Activated naive CD4-positive, alpha-beta T cell treated with anti-CD3 and anti-CD28 coated beads, Interleukin-2, amount 50 U/mL, for 24 hours (primary cell): ENCODE measurements at regions not wholly inside any gene's neighbourhood (a gene's known extent, or its start where the extent isn't known, plus 50 kb on each side); places are given as distances from the start of the nearest gene placed in this dataset.
A peak's percentile ranks its signal among the peaks of the same experiment; 100 is the strongest.

Experiments used
- H3K27ac Mint-ChIP-seq: one replicate; pipeline ENCODE4 v1.8.0; 2021; ENCODE audit warnings: mild to moderate bottlenecking, mixed read lengths
- H3K27me3 Mint-ChIP-seq: one replicate; pipeline ENCODE4 v1.8.0; 2021; ENCODE audit warnings: mixed read lengths
- H3K36me3 Mint-ChIP-seq: one replicate; pipeline ENCODE4 v1.8.0; 2021; ENCODE audit warnings: mixed read lengths
- H3K4me1 Mint-ChIP-seq: one replicate; pipeline ENCODE4 v1.8.0; 2021; ENCODE audit warnings: mixed read lengths
- H3K4me3 Mint-ChIP-seq: one replicate; pipeline ENCODE4 v1.8.0; 2021; ENCODE audit warnings: mild to moderate bottlenecking, mixed read lengths
- H3K9me3 Mint-ChIP-seq: one replicate; pipeline ENCODE4 v1.8.0; 2021; ENCODE audit warnings: mixed read lengths

- Mint-ChIP-seq H3K4me1 (no peaks in the 10 kb centered on the region), H3K9me3 (no peaks in the 10 kb centered on the region), H3K27ac (no peak overlapping the region), H3K36me3 (no peaks in the 10 kb centered on the region), H3K27me3 (peaks cover 11% of the 10 kb centered on the region), H3K4me3 (no peak overlapping the region)
These were observed 269.0 kb downstream of the ABHD5 start for GRCh38 chr3:43959498-43960447.

- no peak overlapping the region for H3K4me3 Mint-ChIP-seq
- H3K4me1 Mint-ChIP-seq: no peaks in the 10 kb centered on the region
- no peaks in the 10 kb centered on the region for H3K36me3 Mint-ChIP-seq
- no peak overlapping the region for H3K27ac Mint-ChIP-seq
- no peaks in the 10 kb centered on the region for H3K9me3 Mint-ChIP-seq
- peaks cover 10% of the 10 kb centered on the region for H3K27me3 Mint-ChIP-seq
These were observed 269.7 kb downstream of the ABHD5 start for GRCh38 chr3:43960448-43960840.

- Mint-ChIP-seq H3K27ac (no peak overlapping the region), H3K4me1 (no peaks in the 10 kb centered on the region), H3K4me3 (no peak overlapping the region), H3K36me3 (no peaks in the 10 kb centered on the region), H3K27me3 (peaks cover 11% of the 10 kb centered on the region), H3K9me3 (no peaks in the 10 kb centered on the region)
These were observed 271.3 kb downstream of the ABHD5 start for GRCh38 chr3:43962043-43962442.

GRCh38 chr3:43963208-43963607, 272.5 kb downstream of the ABHD5 start:
- no peaks in the 10 kb centered on the region for H3K4me1 Mint-ChIP-seq
- H3K4me3 Mint-ChIP-seq: no peak overlapping the region

DNA sequence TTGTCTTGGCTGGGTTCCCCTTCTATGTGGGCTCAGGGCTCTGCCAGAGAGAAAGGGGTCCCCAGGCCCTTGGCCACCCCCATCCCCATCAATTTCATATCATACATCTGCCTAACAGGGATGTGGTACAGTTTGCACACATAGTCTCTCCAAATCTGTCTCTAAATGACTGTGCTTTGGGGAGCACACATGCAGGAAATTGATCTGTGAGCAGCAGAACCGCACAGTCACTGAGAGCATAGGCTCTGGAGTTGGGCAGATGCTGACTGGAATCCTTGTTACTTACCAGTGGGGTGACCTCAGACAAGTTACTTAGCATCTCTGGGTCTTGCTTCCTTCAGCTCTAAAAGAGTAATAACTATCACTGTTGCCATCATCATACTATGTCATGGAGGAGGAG, 273.9 kb downstream of the ABHD5 start:
- no peaks in the 10 kb centered on the region for H3K36me3 Mint-ChIP-seq
- H3K27ac Mint-ChIP-seq: no peak overlapping the region
- H3K4me1 Mint-ChIP-seq: no peaks in the 10 kb centered on the region
- peaks cover 12% of the 10 kb centered on the region for H3K27me3 Mint-ChIP-seq
- no peaks in the 10 kb centered on the region for H3K9me3 Mint-ChIP-seq
- no peak overlapping the region for H3K4me3 Mint-ChIP-seq

More at GRCh38 chr3:43963208-43963607, 272.5 kb downstream of the ABHD5 start:
- no peaks in the 10 kb centered on the region for H3K36me3 Mint-ChIP-seq
- no peak overlapping the region for H3K27ac Mint-ChIP-seq
- no peaks in the 10 kb centered on the region for H3K9me3 Mint-ChIP-seq
- H3K27me3 Mint-ChIP-seq: peaks cover 10% of the 10 kb centered on the region

DNA sequence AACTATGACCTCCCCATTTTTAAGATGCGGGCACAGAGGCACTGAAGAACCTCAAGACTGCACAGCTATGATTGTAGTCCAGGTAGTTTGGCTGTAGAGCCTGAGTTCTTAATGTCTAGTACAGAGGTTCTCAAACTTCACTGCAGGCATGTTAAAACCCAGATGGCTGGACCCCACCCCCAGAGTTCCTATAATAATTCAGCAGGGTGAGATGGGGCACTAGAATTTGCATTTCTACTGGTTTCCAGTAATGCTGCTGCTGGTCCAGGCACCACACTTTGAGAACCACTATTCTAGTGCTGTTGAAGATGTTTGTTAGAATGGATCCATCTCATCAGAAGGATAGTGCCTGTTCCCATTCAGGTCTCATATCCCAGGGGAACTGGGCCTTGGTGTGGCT, 274.9 kb downstream of the ABHD5 start:
- Mint-ChIP-seq H3K4me1 (no peaks in the 10 kb centered on the region), H3K27me3 (peaks cover 12% of the 10 kb centered on the region), H3K9me3 (no peaks in the 10 kb centered on the region), H3K36me3 (no peaks in the 10 kb centered on the region), H3K27ac (no peak overlapping the region), H3K4me3 (no peak overlapping the region)

DNA sequence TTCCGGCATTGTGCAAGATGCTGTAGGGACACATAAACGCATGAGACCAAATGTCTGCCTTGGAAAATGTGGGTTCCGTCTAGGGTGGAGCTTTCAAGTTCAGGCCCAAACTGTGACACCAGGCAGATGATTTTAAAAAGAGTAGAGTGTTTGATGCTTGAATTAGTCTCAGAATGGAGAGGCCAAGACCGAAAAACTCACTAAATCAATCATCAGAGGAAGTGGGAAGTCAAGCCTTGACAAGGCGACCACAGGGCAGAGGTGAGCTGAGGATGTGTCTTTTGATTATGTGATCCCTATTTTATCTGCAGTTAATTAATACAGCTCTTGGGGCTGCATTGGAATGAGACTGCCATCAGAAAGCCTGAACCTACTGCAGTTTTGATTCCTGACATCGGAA, 275.4 kb downstream of the ABHD5 start:
- no peaks in the 10 kb centered on the region for H3K36me3 Mint-ChIP-seq
- H3K27me3 Mint-ChIP-seq: peaks cover 12% of the 10 kb centered on the region
- H3K27ac Mint-ChIP-seq: no peak overlapping the region
- no peaks in the 10 kb centered on the region for H3K9me3 Mint-ChIP-seq
- H3K4me1 Mint-ChIP-seq: no peaks in the 10 kb centered on the region
- H3K4me3 Mint-ChIP-seq: no peak overlapping the region

- no peaks in the 10 kb centered on the region for H3K36me3 Mint-ChIP-seq
- no peaks in the 10 kb centered on the region for H3K9me3 Mint-ChIP-seq
- H3K27ac Mint-ChIP-seq: no peak overlapping the region
- no peaks in the 10 kb centered on the region for H3K4me1 Mint-ChIP-seq
- H3K27me3 Mint-ChIP-seq: peaks cover 12% of the 10 kb centered on the region
- H3K4me3 Mint-ChIP-seq: no peak overlapping the region
These were observed 275.2 kb upstream of the TOPAZ1 start for GRCh38 chr3:43966530-43966929.

DNA sequence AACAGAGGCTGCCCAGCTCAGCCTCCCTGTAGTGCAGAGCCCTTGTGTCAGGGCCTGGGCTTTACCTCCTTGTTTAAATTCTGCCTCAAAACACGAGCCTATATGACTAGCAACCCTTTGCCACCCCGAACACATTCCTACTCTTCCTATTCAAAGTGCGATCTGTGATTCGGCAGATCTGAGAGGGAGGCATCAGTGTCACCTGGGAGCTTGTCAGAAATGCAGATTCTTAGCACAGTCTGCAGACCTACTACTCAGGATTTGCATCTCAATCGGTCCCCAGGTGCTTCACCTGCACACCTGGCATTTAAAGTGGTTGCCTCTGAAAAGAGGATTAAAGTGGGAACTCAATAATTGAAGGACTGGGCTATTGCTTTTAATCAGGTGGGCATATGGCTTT, 273.2 kb upstream of the TOPAZ1 start:
- Mint-ChIP-seq H3K4me3 (no peak overlapping the region), H3K36me3 (no peaks in the 10 kb centered on the region), H3K27ac (no peak overlapping the region), H3K4me1 (no peaks in the 10 kb centered on the region), H3K27me3 (peaks cover 12% of the 10 kb centered on the region), H3K9me3 (no peaks in the 10 kb centered on the region)

DNA sequence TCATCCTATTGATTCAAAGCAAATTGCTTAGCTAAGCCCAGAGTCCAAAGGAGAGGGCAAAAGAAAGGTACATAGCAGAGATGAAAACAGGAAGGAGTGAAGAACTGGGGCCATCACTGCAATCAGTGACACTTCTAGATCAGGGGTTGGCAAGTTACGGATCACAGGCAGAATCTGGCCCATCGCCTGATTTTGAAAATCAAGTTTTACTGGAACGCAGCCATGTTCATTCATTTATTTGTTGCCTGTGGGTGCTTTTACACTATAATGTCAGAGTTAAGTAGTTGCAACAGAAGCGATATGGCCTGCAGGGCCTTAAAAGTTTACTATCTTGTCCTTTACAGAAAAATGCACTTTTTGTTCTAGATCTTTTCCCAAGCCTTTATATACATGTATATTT, 271.7 kb upstream of the TOPAZ1 start:
- Mint-ChIP-seq H3K27ac (no peak overlapping the region), H3K27me3 (peaks cover 12% of the 10 kb centered on the region), H3K36me3 (no peaks in the 10 kb centered on the region), H3K4me3 (no peak overlapping the region), H3K9me3 (no peaks in the 10 kb centered on the region), H3K4me1 (no peaks in the 10 kb centered on the region)

GRCh38 chr3:43970351-43970750, 271.3 kb upstream of the TOPAZ1 start:
- Mint-ChIP-seq H3K27ac (no peak overlapping the region), H3K4me1 (no peaks in the 10 kb centered on the region), H3K27me3 (peaks cover 12% of the 10 kb centered on the region), H3K36me3 (no peaks in the 10 kb centered on the region), H3K9me3 (no peaks in the 10 kb centered on the region), H3K4me3 (no peak overlapping the region)

DNA sequence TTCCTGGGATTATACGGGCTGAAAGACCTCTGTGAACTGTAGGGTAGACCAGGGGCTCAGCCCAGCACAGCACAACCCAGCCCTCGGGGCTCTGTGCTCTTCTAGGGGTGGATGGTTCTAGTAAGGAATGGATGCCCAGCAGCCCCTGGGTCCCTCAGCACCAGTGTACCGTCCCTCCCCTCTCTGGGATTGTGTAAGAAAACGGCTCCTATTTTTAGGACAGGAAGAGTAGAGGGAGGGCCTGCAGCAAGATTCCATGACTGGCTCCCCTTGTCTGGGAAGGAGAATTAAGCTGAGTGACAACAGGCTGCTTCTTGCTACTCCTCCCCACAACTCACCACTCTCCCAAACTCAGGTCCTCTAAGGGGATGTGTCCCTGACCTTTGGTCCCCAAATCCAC, 270.8 kb upstream of the TOPAZ1 start:
- H3K9me3 Mint-ChIP-seq: no peaks in the 10 kb centered on the region
- peaks cover 10% of the 10 kb centered on the region for H3K27me3 Mint-ChIP-seq
- H3K27ac Mint-ChIP-seq: no peak overlapping the region

GRCh38 chr3:43971486-43971885, 270.2 kb upstream of the TOPAZ1 start:
- Mint-ChIP-seq H3K27ac (no peak overlapping the region), H3K4me3 (no peak overlapping the region), H3K27me3 (peaks cover 8% of the 10 kb centered on the region), H3K36me3 (no peaks in the 10 kb centered on the region), H3K4me1 (no peaks in the 10 kb centered on the region), H3K9me3 (no peaks in the 10 kb centered on the region)

More for the DNA sequence above, 270.8 kb upstream of the TOPAZ1 start:
- no peaks in the 10 kb centered on the region for H3K36me3 Mint-ChIP-seq
- H3K4me3 Mint-ChIP-seq: no peak overlapping the region
- no peaks in the 10 kb centered on the region for H3K4me1 Mint-ChIP-seq

- no peak overlapping the region for H3K27ac Mint-ChIP-seq
- no peaks in the 10 kb centered on the region for H3K36me3 Mint-ChIP-seq
- peaks cover 26% of the 10 kb centered on the region for H3K27me3 Mint-ChIP-seq
- H3K4me3 Mint-ChIP-seq: no peak overlapping the region
- no peaks in the 10 kb centered on the region for H3K9me3 Mint-ChIP-seq
- H3K4me1 Mint-ChIP-seq: no peaks in the 10 kb centered on the region
These were observed 263.0 kb upstream of the TOPAZ1 start for GRCh38 chr3:43978708-43979107.

DNA sequence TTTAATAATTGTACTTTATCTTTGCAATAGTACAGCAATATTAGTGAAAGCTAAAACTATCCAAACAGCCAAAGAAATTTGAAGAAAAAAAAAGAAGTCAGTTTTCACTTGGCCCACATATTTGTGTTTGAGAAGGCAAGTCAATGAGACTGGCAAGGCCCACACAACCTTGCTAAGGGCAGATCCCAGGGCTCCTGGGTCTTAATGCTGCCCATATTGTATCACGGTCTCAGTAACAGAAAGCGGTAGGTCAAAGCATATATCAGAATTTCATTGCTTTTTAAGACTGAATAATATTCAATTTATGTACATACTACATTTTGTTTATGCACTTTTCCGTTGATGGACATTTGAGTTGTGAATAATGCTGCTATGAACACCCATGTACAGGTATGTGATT, 262.0 kb upstream of the TOPAZ1 start:
- Mint-ChIP-seq H3K4me1 (no peaks in the 10 kb centered on the region), H3K27me3 (peaks cover 27% of the 10 kb centered on the region), H3K27ac (no peak overlapping the region), H3K36me3 (no peaks in the 10 kb centered on the region), H3K4me3 (no peak overlapping the region), H3K9me3 (no peaks in the 10 kb centered on the region)

GRCh38 chr3:43994657-43995546, 246.8 kb upstream of the TOPAZ1 start:
- peaks cover 67% of the 10 kb centered on the region for H3K27me3 Mint-ChIP-seq
- peaks cover 43% of the 10 kb centered on the region for H3K4me1 Mint-ChIP-seq
- peak overlapping the region; percentile 83 for H3K4me3 Mint-ChIP-seq
- H3K9me3 Mint-ChIP-seq: peaks cover 22% of the 10 kb centered on the region
- H3K27ac Mint-ChIP-seq: no peak overlapping the region
- H3K36me3 Mint-ChIP-seq: peaks cover 13% of the 10 kb centered on the region
